ENCODE measurements at regions not wholly inside any gene's neighbourhood (a gene's known extent, or its start where the extent isn't known, plus 50 kb on each side); places are given as distances from the start of the nearest gene placed in this dataset.

DNA sequence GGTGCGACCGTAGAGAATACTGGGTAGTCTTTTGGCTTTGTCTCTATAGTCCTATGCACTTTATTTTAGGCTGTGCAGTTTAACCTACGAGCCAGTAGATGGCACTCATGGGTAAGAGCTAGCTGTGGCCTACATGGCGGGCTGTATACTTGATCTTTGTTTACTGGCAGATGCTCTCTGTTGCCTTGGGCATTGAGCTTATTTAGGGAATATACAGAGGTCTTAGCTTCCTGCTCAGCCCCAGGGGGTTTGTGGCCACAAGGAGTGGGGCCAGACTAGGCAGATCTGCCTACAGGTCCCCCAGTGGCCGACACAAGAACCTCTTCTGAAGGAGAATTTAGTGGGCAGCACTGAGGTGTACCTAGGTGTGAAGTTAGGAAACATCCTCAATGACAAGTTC lies 227.6 kb upstream of the HDX start:
- TF ChIP-seq, protein P1, sequence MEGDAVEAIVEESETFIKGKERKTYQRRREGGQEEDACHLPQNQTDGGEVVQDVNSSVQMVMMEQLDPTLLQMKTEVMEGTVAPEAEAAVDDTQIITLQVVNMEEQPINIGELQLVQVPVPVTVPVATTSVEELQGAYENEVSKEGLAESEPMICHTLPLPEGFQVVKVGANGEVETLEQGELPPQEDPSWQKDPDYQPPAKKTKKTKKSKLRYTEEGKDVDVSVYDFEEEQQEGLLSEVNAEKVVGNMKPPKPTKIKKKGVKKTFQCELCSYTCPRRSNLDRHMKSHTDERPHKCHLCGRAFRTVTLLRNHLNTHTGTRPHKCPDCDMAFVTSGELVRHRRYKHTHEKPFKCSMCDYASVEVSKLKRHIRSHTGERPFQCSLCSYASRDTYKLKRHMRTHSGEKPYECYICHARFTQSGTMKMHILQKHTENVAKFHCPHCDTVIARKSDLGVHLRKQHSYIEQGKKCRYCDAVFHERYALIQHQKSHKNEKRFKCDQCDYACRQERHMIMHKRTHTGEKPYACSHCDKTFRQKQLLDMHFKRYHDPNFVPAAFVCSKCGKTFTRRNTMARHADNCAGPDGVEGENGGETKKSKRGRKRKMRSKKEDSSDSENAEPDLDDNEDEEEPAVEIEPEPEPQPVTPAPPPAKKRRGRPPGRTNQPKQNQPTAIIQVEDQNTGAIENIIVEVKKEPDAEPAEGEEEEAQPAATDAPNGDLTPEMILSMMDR (IDR thresholded peaks at IDR 0.05) = peak; percentile 47 to 77 (median 50)
- TF ChIP-seq POLR2AphosphoS5 (IDR thresholded peaks at IDR 0.05) = no peak
- TF ChIP-seq POLR2A (IDR thresholded peaks at IDR 0.05) = no peak
